Trophoblast cell (in vitro differentiated cells and primary cell): ENCODE measurements at regions not wholly inside any gene's neighbourhood (a gene's known extent, or its start where the extent isn't known, plus 50 kb on each side); places are given as distances from the start of the nearest gene placed in this dataset.

Source experiments
- DNase-seq, 2 donors: peaks; one replicate each; pipeline ENCODE4 v3.0.0-alpha.2; 2016
- H2AFZ ChIP-seq: 2 replicates; pipeline ENCODE4 v1.6.1; 2013; ENCODE audit warnings: low read length, moderate library complexity, mild to moderate bottlenecking; ENCODE audit not compliant: insufficient read depth, poor library complexity
- H2AK5ac ChIP-seq: 2 replicates; pipeline ENCODE4 v1.6.1; 2013; ENCODE audit warnings: mild to moderate bottlenecking, low read length
- H2BK120ac ChIP-seq: 2 replicates; pipeline ENCODE4 v1.6.1; 2013; ENCODE audit warnings: low read length, mild to moderate bottlenecking, moderate library complexity; ENCODE audit not compliant: insufficient read depth, poor library complexity
- H2BK12ac ChIP-seq: 2 replicates; pipeline ENCODE4 v1.6.1; 2013; ENCODE audit warnings: mild to moderate bottlenecking, low read length, moderate library complexity
- H2BK5ac ChIP-seq: 2 replicates; pipeline ENCODE4 v1.6.1; 2013; ENCODE audit warnings: low read length, low read depth, moderate library complexity, mild to moderate bottlenecking; ENCODE audit not compliant: poor library complexity
- H3K14ac ChIP-seq: 2 replicates; pipeline ENCODE4 v1.6.1; 2013; ENCODE audit warnings: mild to moderate bottlenecking, low read length
- H3K18ac ChIP-seq: 2 replicates; pipeline ENCODE4 v1.6.1; 2013; ENCODE audit warnings: mild to moderate bottlenecking, low read length
- H3K23ac ChIP-seq: 2 replicates; pipeline ENCODE4 v1.6.1; 2013; ENCODE audit warnings: low read length
- H3K27ac ChIP-seq: 2 replicates; pipeline ENCODE4 v1.5.1; 2013; ENCODE audit warnings: low read depth, mild to moderate bottlenecking, inconsistent platforms, low read length, moderate library complexity
- H3K27me3 ChIP-seq: 2 replicates; pipeline ENCODE4 v1.6.1; 2013; ENCODE audit warnings: inconsistent platforms, mild to moderate bottlenecking, low read length, moderate library complexity; ENCODE audit not compliant: insufficient read depth
- H3K36me3 ChIP-seq, 2 experiments: 1 replicate in 1 of 2; 2 replicates in 1 of 2; pipeline ENCODE4 v1.6.1; 2013; ENCODE audit warnings: low read length in 2 of 2, mild to moderate bottlenecking in 2 of 2, moderate library complexity in 1 of 2; ENCODE audit not compliant: insufficient read depth in 2 of 2, control insufficient read depth in 1 of 2
- H3K4ac ChIP-seq: 2 replicates; pipeline ENCODE4 v1.6.1; 2013; ENCODE audit warnings: low read depth, mild to moderate bottlenecking, low read length, moderate library complexity
- H3K4me1 ChIP-seq, 2 experiments: 1 replicate in 1 of 2; 2 replicates in 1 of 2; pipeline ENCODE4 v1.6.1; 2013; ENCODE audit warnings: low read length in 2 of 2, mild to moderate bottlenecking in 2 of 2, moderate library complexity in 1 of 2; ENCODE audit not compliant: insufficient read depth in 2 of 2, control insufficient read depth in 1 of 2
- H3K4me2 ChIP-seq: 2 replicates; pipeline ENCODE4 v1.6.1; 2013; ENCODE audit warnings: inconsistent platforms, mild to moderate bottlenecking, low read length, moderate library complexity
- H3K4me3 ChIP-seq: 2 replicates; pipeline ENCODE4 v1.5.1; 2013; ENCODE audit warnings: mild to moderate bottlenecking, low read depth, low read length, inconsistent platforms
- H3K79me1 ChIP-seq: one replicate; pipeline ENCODE4 v1.6.1; 2013; ENCODE audit warnings: low read length
- H3K79me2 ChIP-seq: 2 replicates; pipeline ENCODE4 v1.6.1; 2013; ENCODE audit warnings: low read length, mild to moderate bottlenecking; ENCODE audit not compliant: control insufficient read depth, insufficient read depth, poor library complexity
- H3K9ac ChIP-seq: 2 replicates; pipeline ENCODE4 v1.6.1; 2013; ENCODE audit warnings: mild to moderate bottlenecking, low read length
- H3K9me3 ChIP-seq: 2 replicates; pipeline ENCODE4 v1.6.1; 2013; ENCODE audit warnings: low read depth, mild to moderate bottlenecking, control low read depth, inconsistent platforms, low read length; ENCODE audit not compliant: insufficient read depth
- H4K12ac ChIP-seq: 2 replicates; pipeline ENCODE4 v1.6.1; 2013; ENCODE audit warnings: low read depth, mild to moderate bottlenecking, low read length, moderate library complexity
- H4K8ac ChIP-seq: 2 replicates; pipeline ENCODE4 v1.6.1; 2013; ENCODE audit warnings: low read depth, mild to moderate bottlenecking, low read length, moderate library complexity
- H4K91ac ChIP-seq: one replicate; pipeline ENCODE4 v1.6.1; 2013; ENCODE audit warnings: low read depth, mild to moderate bottlenecking, low read length, moderate library complexity
- WGBS: extraction: QIAGEN DNeasy Blood & Tissue Kit; methylation state at CpG from one replicate; pipeline ENCODE4 v1.1.7; 2013; ENCODE audit warnings: missing lambda C conversion rate; ENCODE audit not compliant: insufficient read length, insufficient coverage; ENCODE audit errors: extremely low coverage; 5-methylcytosine and 5-hydroxymethylcytosine counted together

GRCh38 chr5:5050801-5051200 lies 89.3 kb upstream of the ADAMTS16 start:
- H3K14ac ChIP-seq = no peak overlapping the region

GRCh38 chr5:5055712-5056111 lies 84.4 kb upstream of the ADAMTS16 start:
- H2BK120ac ChIP-seq = no peak overlapping the region
- no peak overlapping the region for H4K8ac ChIP-seq
- no peaks in the 10 kb centered on the region for H3K79me1 ChIP-seq
- H3K4me3 ChIP-seq = no peak overlapping the region
- H3K36me3 ChIP-seq = no peaks in the 10 kb centered on the region
- no peak overlapping the region for H2BK12ac ChIP-seq
- no peaks in the 10 kb centered on the region for H3K27me3 ChIP-seq
- H3K9me3 ChIP-seq = no peaks in the 10 kb centered on the region
- no peak overlapping the region for H3K9ac ChIP-seq
- no peak overlapping the region for H3K14ac ChIP-seq
- no peak overlapping the region for H3K18ac ChIP-seq
- no peaks in the 10 kb centered on the region for H3K4me1 ChIP-seq
- WGBS = no CpG with 5 or more reads among the region's 1 CpG
- no peak overlapping the region for H4K12ac ChIP-seq
- H2AFZ ChIP-seq = no peak overlapping the region
- no peak for DNase-seq
- no peak overlapping the region for H3K4me2 ChIP-seq
- H3K23ac ChIP-seq = no peak overlapping the region
- no peaks in the 10 kb centered on the region for H3K79me2 ChIP-seq
- no peak overlapping the region for H4K91ac ChIP-seq
- no peak overlapping the region for H3K4ac ChIP-seq
- H3K27ac ChIP-seq = no peak overlapping the region
- H2BK5ac ChIP-seq = no peak overlapping the region
- H2AK5ac ChIP-seq = no peak overlapping the region

More at GRCh38 chr5:5050801-5051200, 89.3 kb upstream of the ADAMTS16 start:
- Histone ChIP-seq H3K18ac (no peak overlapping the region), H3K79me2 (no peaks in the 10 kb centered on the region), H2BK12ac (no peak overlapping the region), H4K8ac (no peak overlapping the region), H4K91ac (no peak overlapping the region), H3K27me3 (no peaks in the 10 kb centered on the region), H3K9me3 (peaks cover 3% of the 10 kb centered on the region), H3K4me1 (peaks cover 0 to 1% of the 10 kb centered on the region in 2 experiments), H3K4me3 (no peak overlapping the region), H3K36me3 (no peaks in the 10 kb centered on the region), H3K79me1 (no peaks in the 10 kb centered on the region), H3K4ac (no peak overlapping the region), H2AFZ (no peak overlapping the region), H3K23ac (no peak overlapping the region), H2AK5ac (no peak overlapping the region), H2BK120ac (no peak overlapping the region), H3K4me2 (no peak overlapping the region), H3K27ac (no peak overlapping the region), H2BK5ac (no peak overlapping the region), H3K9ac (no peak overlapping the region), H4K12ac (no peak overlapping the region)
- DNase-seq = no peak
- WGBS = no CpG with 5 or more reads among the region's 3 CpGs

GRCh38 chr5:5061836-5062235 lies 78.3 kb upstream of the ADAMTS16 start:
- Histone ChIP-seq H3K23ac (no peak overlapping the region), H3K9me3 (no peaks in the 10 kb centered on the region), H2BK5ac (no peak overlapping the region), H4K91ac (no peak overlapping the region), H2AK5ac (no peak overlapping the region), H2BK120ac (no peak overlapping the region), H3K36me3 (no peaks in the 10 kb centered on the region), H2BK12ac (no peak overlapping the region), H2AFZ (no peak overlapping the region), H3K4me2 (no peak overlapping the region), H4K12ac (no peak overlapping the region), H3K4ac (no peak overlapping the region), H3K4me3 (no peak overlapping the region), H3K14ac (no peak overlapping the region), H3K4me1 (peaks cover 0 to 2% of the 10 kb centered on the region in 2 experiments), H3K27me3 (no peaks in the 10 kb centered on the region), H3K79me1 (no peaks in the 10 kb centered on the region), H4K8ac (no peak overlapping the region), H3K9ac (no peak overlapping the region), H3K27ac (no peak overlapping the region), H3K79me2 (no peaks in the 10 kb centered on the region), H3K18ac (no peak overlapping the region)
- no CpG with 5 or more reads among the region's 12 CpGs for WGBS
- no peak for DNase-seq

- Histone ChIP-seq H3K79me1 (no peaks in the 10 kb centered on the region), H3K27me3 (no peaks in the 10 kb centered on the region), H4K91ac (no peak overlapping the region), H3K9ac (no peak overlapping the region), H2AFZ (no peak overlapping the region), H3K4me3 (no peak overlapping the region), H4K8ac (no peak overlapping the region), H2BK12ac (no peak overlapping the region), H3K79me2 (no peaks in the 10 kb centered on the region), H2AK5ac (no peak overlapping the region), H3K4me1 (peaks cover 0 to 2% of the 10 kb centered on the region in 2 experiments), H3K14ac (no peak overlapping the region), H3K9me3 (no peaks in the 10 kb centered on the region), H3K18ac (no peak overlapping the region), H2BK120ac (no peak overlapping the region), H3K27ac (no peak overlapping the region), H3K23ac (no peak overlapping the region), H2BK5ac (no peak overlapping the region), H4K12ac (no peak overlapping the region), H3K36me3 (no peaks in the 10 kb centered on the region), H3K4ac (no peak overlapping the region), H3K4me2 (no peak overlapping the region)
- no CpG with 5 or more reads among the region's 5 CpGs for WGBS
- DNase-seq = no peak
Measured at GRCh38 chr5:5062525-5063302, 77.4 kb upstream of the ADAMTS16 start.
